ENCODE measurements at regions not wholly inside any gene's neighbourhood (a gene's known extent, or its start where the extent isn't known, plus 50 kb on each side); places are given as distances from the start of the nearest gene placed in this dataset.

DNA sequence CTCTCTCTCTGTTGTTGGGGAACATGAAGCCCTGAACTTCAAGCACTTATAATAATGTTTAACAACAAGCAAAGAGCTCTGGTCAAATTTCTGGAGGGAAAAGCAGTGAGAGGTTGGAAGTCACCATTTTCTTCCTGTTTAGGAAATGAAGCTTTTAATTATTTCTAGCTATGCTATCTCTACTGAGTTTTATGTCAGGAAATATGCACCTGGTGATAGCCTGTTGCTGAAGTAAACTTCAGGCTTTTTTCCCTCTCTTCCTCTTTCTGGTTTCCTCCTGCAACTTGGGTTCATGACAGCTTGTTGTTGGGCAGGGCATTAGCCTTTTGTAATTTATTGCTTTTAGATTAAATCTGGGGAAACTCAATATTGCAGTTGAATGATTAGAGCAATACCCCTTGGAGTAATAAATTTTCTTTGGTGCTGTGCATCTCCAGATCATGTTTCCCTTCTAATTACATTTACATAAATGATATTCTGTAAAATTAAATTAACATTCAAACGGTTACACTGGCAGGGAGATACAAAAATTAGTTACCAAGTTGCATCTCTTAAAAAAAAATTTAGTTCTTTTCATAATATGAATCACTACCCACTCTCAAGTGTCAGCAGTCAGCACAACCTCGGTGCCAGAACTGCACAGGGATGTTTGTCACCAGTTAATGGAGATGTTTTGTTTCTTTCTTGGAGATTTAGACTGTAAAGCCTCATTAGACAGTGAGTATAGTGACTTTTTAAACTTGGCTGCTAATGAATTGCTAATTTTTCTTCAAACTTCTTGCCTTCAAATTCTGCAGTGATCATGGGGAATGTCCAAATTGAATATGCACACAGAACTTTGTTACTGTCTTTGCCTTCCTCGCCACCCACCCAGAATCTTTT, 466.6 kb upstream of the ETAA1 start:
- DNase-seq (ENCODE audit: low spot score in 2 of 2) = no peak
- WGBS = 45% methylated on average over 3 of the region's 3 CpGs
- H3K9me3 ChIP-seq = no peaks in the 10 kb centered on the region
- H3K4me3 ChIP-seq = no peak overlapping the region
- H3K4me1 ChIP-seq = peaks cover 15% of the 10 kb centered on the region
- no peak overlapping the region for H3K27ac ChIP-seq
- no peaks in the 10 kb centered on the region for H3K36me3 ChIP-seq
- no peaks in the 10 kb centered on the region for H3K27me3 ChIP-seq
- TF ChIP-seq POLR2AphosphoS5 (IDR thresholded peaks at IDR 0.05) (no peak), EP300 (IDR thresholded peaks at IDR 0.05) (no peak), POLR2A (IDR thresholded peaks at IDR 0.05) (no peak)
- TF ChIP-seq, protein P1, sequence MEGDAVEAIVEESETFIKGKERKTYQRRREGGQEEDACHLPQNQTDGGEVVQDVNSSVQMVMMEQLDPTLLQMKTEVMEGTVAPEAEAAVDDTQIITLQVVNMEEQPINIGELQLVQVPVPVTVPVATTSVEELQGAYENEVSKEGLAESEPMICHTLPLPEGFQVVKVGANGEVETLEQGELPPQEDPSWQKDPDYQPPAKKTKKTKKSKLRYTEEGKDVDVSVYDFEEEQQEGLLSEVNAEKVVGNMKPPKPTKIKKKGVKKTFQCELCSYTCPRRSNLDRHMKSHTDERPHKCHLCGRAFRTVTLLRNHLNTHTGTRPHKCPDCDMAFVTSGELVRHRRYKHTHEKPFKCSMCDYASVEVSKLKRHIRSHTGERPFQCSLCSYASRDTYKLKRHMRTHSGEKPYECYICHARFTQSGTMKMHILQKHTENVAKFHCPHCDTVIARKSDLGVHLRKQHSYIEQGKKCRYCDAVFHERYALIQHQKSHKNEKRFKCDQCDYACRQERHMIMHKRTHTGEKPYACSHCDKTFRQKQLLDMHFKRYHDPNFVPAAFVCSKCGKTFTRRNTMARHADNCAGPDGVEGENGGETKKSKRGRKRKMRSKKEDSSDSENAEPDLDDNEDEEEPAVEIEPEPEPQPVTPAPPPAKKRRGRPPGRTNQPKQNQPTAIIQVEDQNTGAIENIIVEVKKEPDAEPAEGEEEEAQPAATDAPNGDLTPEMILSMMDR (IDR thresholded peaks at IDR 0.05) = no peak

DNA sequence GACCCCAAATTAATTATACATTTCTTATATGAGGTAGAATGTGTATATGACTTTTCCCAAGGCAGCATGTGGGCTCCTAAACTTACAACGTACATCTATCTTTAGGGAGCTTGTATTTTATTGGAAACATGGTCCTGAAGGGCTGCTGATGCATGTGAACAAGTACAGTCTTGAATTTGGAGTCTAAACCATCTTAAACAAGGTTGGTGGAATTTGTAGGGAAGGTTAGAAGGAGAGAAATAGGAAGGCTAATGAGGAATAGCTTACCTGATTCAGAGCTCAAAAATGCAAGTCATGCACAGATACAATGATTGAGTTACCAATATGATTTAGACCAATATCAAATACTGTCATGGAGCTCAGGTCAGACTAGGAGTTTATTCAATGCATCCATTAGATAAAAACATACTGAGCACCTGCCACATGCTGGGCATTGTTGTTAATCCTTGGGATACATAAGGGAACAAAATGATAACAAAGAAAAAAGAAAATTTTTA, 458.6 kb upstream of the ETAA1 start:
- Histone ChIP-seq H3K9me3 (no peaks in the 10 kb centered on the region), H3K27me3 (no peaks in the 10 kb centered on the region), H3K27ac (no peak overlapping the region), H3K4me3 (no peak overlapping the region), H3K36me3 (no peaks in the 10 kb centered on the region), H3K4me1 (no peaks in the 10 kb centered on the region)
- TF ChIP-seq, protein P1 (IDR thresholded peaks at IDR 0.05) = no peak
- TF ChIP-seq EP300 (IDR thresholded peaks at IDR 0.05) (no peak), POLR2AphosphoS5 (IDR thresholded peaks at IDR 0.05) (no peak)
- 48% methylated on average over 1 of the region's 1 CpG for WGBS
- no peak for DNase-seq (ENCODE audit: low spot score in 2 of 2)

DNA sequence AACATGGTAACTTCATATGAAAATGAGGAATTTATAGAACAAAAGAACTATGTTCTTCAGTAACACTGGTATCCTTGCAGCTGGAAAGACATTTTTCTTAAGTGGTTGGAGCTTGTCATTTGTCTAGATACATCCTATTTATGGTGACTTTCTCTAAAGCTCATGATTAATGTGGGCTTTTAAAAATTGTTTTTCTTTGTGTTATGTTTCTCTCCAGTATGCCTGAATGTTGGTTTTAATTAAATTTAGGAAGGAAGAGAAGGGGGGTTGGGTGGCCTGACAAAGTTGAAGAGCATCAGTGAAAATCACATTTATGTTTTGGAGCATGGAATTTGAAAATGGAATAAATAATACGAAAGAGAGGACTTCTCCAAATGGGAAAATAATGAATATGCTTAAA, 457.1 kb upstream of the ETAA1 start:
- Histone ChIP-seq H3K9me3 (no peaks in the 10 kb centered on the region), H3K36me3 (no peaks in the 10 kb centered on the region), H3K4me3 (no peak overlapping the region), H3K4me1 (no peaks in the 10 kb centered on the region), H3K27me3 (no peaks in the 10 kb centered on the region), H3K27ac (no peak overlapping the region)
- 68% methylated on average over 1 of the region's 1 CpG for WGBS
- DNase-seq (ENCODE audit: low spot score in 2 of 2) = no peak
- TF ChIP-seq POLR2AphosphoS5 (IDR thresholded peaks at IDR 0.05) (no peak), EP300 (IDR thresholded peaks at IDR 0.05) (no peak), POLR2A (IDR thresholded peaks at IDR 0.05) (no peak)
- TF ChIP-seq, protein P1 (IDR thresholded peaks at IDR 0.05) = no peak

DNA sequence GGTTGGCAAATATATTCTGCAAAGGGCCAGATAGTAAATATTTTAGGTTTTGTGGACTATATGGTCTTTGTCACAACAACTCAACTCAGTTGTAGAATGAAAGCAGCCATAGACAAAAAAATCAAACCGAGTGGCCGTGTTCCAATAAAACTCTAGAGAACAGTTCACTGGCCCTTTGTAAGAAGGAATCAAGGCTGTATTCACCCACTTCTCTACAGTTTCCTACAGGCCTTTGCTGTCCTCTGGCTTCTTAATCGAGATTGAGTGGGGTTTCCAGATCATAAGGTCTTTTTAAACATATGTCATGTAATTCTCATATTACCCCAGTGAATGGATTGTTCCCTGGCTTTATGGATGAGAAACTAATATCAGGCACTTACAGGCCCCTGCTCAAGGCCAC, 448.9 kb upstream of the ETAA1 start:
- H3K27me3 ChIP-seq = no peaks in the 10 kb centered on the region
- no peaks in the 10 kb centered on the region for H3K4me1 ChIP-seq
- H3K4me3 ChIP-seq = no peak overlapping the region
- DNase-seq (ENCODE audit: low spot score in 2 of 2) = no peak
- TF ChIP-seq POLR2AphosphoS5 (IDR thresholded peaks at IDR 0.05) (no peak), EP300 (IDR thresholded peaks at IDR 0.05) (no peak), POLR2A (IDR thresholded peaks at IDR 0.05) (no peak)
- TF ChIP-seq, protein P1 (IDR thresholded peaks at IDR 0.05) = no peak
- no peak overlapping the region for H3K27ac ChIP-seq
- no peaks in the 10 kb centered on the region for H3K36me3 ChIP-seq
- WGBS = 83% methylated on average over 3 of the region's 3 CpGs
- no peaks in the 10 kb centered on the region for H3K9me3 ChIP-seq

DNA sequence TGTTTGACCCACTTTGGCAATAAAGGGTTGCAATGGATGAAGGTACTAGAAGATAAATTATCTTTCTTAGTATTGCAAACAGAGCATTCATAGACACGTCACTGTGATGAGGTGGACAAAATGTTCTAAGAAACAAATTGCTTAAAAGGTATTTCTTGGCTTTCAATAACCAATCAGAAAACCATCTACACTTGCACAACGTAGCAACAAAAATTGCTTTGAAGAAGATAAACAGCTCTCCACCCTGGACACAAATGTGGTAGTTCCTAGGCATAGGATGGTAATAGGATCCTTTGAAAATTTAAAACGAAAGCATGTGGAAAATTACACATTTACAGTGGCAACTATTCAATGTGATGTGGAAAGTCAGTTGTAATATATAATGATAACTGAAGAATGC, 439.9 kb upstream of the ETAA1 start:
- no peaks in the 10 kb centered on the region for H3K4me1 ChIP-seq
- no peaks in the 10 kb centered on the region for H3K27me3 ChIP-seq
- no peaks in the 10 kb centered on the region for H3K36me3 ChIP-seq
- 48% methylated on average over 3 of the region's 3 CpGs for WGBS
- H3K4me3 ChIP-seq = no peak overlapping the region
- no peaks in the 10 kb centered on the region for H3K9me3 ChIP-seq
- TF ChIP-seq POLR2A (IDR thresholded peaks at IDR 0.05) (no peak), EP300 (IDR thresholded peaks at IDR 0.05) (peak; percentile 57)
- no peak overlapping the region for H3K27ac ChIP-seq
- DNase-seq (ENCODE audit: low spot score in 2 of 2) = no peak
